IPS-15b (cell line): ENCODE measurements at regions not wholly inside any gene's neighbourhood (a gene's known extent, or its start where the extent isn't known, plus 50 kb on each side); places are given as distances from the start of the nearest gene placed in this dataset.
"Not testable (repeated sequence)": the region's sequence is repeated elsewhere in the genome, so short reads cannot be mapped to it uniquely, and the experiment has no call there.

Source experiments
- H3K27me3 ChIP-seq: one replicate; pipeline ENCODE4 v1.6.1; 2013; ENCODE audit warnings: low read length; ENCODE audit not compliant: control insufficient read depth, insufficient read depth
- H3K36me3 ChIP-seq: one replicate; pipeline ENCODE4 v1.6.1; 2013; ENCODE audit warnings: low read length; ENCODE audit not compliant: control insufficient read depth, insufficient read depth
- H3K4me1 ChIP-seq: one replicate; pipeline ENCODE4 v1.6.1; 2013; ENCODE audit warnings: mild to moderate bottlenecking, low read length; ENCODE audit not compliant: control insufficient read depth, insufficient read depth
- H3K4me3 ChIP-seq: one replicate; pipeline ENCODE4 v1.5.1; 2013; ENCODE audit warnings: low read depth, low read length
- H3K9ac ChIP-seq: one replicate; pipeline ENCODE4 v1.6.1; 2013; ENCODE audit warnings: low read depth, mild to moderate bottlenecking, low read length
- H3K9me3 ChIP-seq: one replicate; pipeline ENCODE4 v1.6.1; 2013; ENCODE audit warnings: mild to moderate bottlenecking, low read length; ENCODE audit not compliant: control insufficient read depth, insufficient read depth

DNA sequence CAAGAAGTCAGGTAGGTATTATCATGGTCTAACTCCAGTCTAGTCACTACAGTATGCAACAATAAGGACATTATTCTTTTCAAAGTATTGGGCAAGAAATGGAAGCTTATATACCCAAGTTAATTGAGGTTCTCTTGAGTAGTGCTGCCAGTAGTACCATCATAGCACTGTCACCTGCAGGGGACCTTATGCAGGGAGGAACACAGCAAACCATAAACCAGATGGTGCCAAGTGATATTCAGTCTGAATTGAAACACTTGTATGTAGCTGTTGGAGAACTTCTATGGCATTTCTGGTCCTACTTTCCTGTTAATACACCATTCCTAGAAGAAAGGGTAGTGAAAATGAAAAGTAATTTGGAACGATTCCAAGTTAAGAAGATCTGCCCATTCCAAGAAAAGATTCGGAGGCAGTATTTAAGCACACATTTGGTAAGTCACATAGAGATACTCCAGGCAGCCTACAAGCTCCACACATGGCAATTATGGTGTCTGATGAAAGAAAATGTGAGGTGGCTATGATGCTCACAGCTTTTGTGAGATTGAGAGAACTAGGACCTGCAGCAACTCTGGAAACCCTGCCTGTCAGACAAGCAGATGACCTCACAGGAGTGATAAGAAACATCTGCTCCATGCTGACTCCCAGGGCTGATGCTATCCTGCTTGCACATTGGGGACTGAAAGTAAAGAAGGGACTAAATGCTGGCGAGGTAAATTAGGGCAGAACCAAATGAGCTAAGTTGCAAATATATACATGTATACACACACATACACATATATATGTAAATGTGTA lies 174.7 kb downstream of the MC4R start:
- Histone ChIP-seq H3K9me3 (no peaks in the 10 kb centered on the region), H3K9ac (no peak overlapping the region), H3K4me1 (no peaks in the 10 kb centered on the region), H3K36me3 (no peaks in the 10 kb centered on the region), H3K27me3 (no peaks in the 10 kb centered on the region), H3K4me3 (no peak overlapping the region)

DNA sequence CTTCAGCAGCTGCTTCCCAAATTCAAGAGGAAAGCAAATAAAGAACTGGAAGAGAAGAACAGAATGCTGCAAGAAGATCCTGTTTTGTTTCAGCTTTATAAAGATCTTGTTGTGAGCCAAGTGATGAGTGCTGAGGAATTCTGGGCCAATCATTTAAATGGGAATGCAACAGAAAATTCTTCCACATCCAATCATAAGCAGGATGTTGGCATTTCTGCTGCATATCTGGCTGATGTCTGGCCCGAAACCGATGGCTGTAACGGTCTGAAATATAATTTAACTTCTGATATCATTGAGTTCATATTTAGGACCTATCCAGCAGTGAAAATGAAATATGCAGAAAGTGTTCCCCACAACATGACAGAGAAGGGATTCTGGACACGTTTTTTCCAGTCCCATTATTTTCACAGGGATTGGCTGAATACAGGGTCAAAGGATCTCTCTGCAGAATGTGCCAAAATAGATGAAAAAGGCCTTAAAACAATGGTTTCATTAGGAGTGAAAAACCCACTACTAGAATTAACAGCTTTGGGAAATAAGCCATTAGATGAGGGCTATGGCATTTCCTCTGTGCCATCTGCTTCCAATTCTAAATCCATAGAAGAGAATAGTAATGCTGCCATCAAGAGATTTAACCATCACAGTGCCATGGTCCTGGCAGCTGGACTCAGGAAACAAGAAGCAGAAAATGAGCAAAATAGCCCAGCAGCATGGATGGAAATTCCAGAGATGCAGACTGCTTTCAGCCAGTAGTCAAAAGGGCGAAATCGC lies 175.6 kb downstream of the MC4R start:
- no peak overlapping the region for H3K9ac ChIP-seq
- H3K4me1 ChIP-seq, result no peaks in the 10 kb centered on the region
- no peaks in the 10 kb centered on the region for H3K9me3 ChIP-seq
- H3K4me3 ChIP-seq, result no peak overlapping the region
- no peaks in the 10 kb centered on the region for H3K36me3 ChIP-seq
- no peaks in the 10 kb centered on the region for H3K27me3 ChIP-seq

- no peaks in the 10 kb centered on the region for H3K4me1 ChIP-seq
- H3K9me3 ChIP-seq, result no peaks in the 10 kb centered on the region
- no peak overlapping the region for H3K9ac ChIP-seq
- no peaks in the 10 kb centered on the region for H3K36me3 ChIP-seq
- H3K27me3 ChIP-seq, result no peaks in the 10 kb centered on the region
- H3K4me3 ChIP-seq, result no peak overlapping the region
Observed at GRCh38 chr18:60193780-60194179, 178.8 kb downstream of the MC4R start.

- Histone ChIP-seq H3K36me3 (no peaks in the 10 kb centered on the region), H3K9ac (no peak overlapping the region), H3K4me3 (no peak overlapping the region), H3K4me1 (no peaks in the 10 kb centered on the region), H3K27me3 (no peaks in the 10 kb centered on the region), H3K9me3 (no peaks in the 10 kb centered on the region)
Observed at GRCh38 chr18:60191926-60192325, 180.6 kb downstream of the MC4R start.

- H3K4me1 ChIP-seq, result no peaks in the 10 kb centered on the region
- H3K9me3 ChIP-seq, result no peaks in the 10 kb centered on the region
- H3K9ac ChIP-seq, result no peak overlapping the region
- H3K36me3 ChIP-seq, result no peaks in the 10 kb centered on the region
- no peaks in the 10 kb centered on the region for H3K27me3 ChIP-seq
- no peak overlapping the region for H3K4me3 ChIP-seq
Observed at GRCh38 chr18:60189856-60190255, 182.7 kb downstream of the MC4R start.

GRCh38 chr18:60188958-60189357 lies 183.6 kb downstream of the MC4R start:
- H3K9ac ChIP-seq, result no peak overlapping the region
- no peaks in the 10 kb centered on the region for H3K27me3 ChIP-seq
- no peak overlapping the region for H3K4me3 ChIP-seq
- no peaks in the 10 kb centered on the region for H3K9me3 ChIP-seq
- no peaks in the 10 kb centered on the region for H3K4me1 ChIP-seq
- H3K36me3 ChIP-seq, result no peaks in the 10 kb centered on the region

- Histone ChIP-seq H3K4me3 (no peak overlapping the region), H3K27me3 (no peaks in the 10 kb centered on the region), H3K9me3 (no peaks in the 10 kb centered on the region), H3K9ac (no peak overlapping the region), H3K36me3 (no peaks in the 10 kb centered on the region), H3K4me1 (no peaks in the 10 kb centered on the region)
Observed at GRCh38 chr18:60182223-60182622, 190.4 kb downstream of the MC4R start.

GRCh38 chr18:60180671-60181070 lies 191.9 kb downstream of the MC4R start:
- H3K4me1 ChIP-seq, result no peaks in the 10 kb centered on the region
- no peaks in the 10 kb centered on the region for H3K9me3 ChIP-seq
- no peak overlapping the region for H3K4me3 ChIP-seq
- H3K9ac ChIP-seq, result no peak overlapping the region
- H3K36me3 ChIP-seq, result no peaks in the 10 kb centered on the region
- no peaks in the 10 kb centered on the region for H3K27me3 ChIP-seq

- not testable (repeated sequence) for H3K27me3 ChIP-seq, H3K36me3 ChIP-seq, H3K9me3 ChIP-seq, H3K4me1 ChIP-seq, H3K9ac ChIP-seq, H3K4me3 ChIP-seq
Observed at GRCh38 chr18:60178224-60178623, 194.4 kb downstream of the MC4R start.

DNA sequence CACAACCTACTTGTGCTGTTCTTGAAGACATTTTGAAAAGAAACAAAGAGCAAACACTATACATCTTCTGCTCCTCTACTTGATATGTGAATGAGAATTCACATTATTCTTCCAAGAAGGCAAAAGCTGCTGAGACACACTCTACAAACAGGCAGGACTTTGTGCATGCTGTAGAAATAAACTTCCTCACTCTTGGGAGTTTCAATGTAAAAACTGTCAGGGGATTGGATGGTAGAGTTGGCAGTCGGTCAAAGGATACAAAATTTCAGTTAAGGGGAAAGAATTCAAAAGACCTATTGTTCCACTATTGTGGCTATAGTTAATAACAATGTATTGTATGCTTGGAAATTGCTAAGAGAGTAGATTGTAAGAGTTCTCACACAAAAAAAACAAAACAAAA lies 196.3 kb downstream of the MC4R start:
- no peaks in the 10 kb centered on the region for H3K9me3 ChIP-seq
- H3K4me1 ChIP-seq, result no peaks in the 10 kb centered on the region
- H3K27me3 ChIP-seq, result no peaks in the 10 kb centered on the region
- no peak overlapping the region for H3K9ac ChIP-seq
- H3K36me3 ChIP-seq, result no peaks in the 10 kb centered on the region
- no peak overlapping the region for H3K4me3 ChIP-seq

DNA sequence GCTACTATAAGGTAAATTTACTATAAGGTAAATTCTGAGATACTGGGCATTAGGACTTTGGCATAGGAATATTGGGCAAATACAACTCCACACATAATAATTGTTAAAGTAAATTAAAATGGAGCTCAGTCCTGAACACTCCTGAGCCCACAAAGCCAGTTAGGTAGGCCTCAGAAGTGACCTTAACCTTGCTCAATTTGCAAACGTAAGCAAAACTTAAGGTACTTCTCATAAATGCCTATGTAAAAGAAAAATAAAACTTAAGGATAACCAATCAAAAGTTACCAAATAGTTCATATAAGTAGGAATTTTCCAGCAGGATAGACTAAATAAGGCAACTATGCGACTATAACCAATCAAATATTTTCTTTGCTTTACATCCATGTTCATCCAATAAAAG lies 197.7 kb downstream of the MC4R start:
- H3K27me3 ChIP-seq, result no peaks in the 10 kb centered on the region
- H3K36me3 ChIP-seq, result no peaks in the 10 kb centered on the region
- H3K9ac ChIP-seq, result no peak overlapping the region
- no peaks in the 10 kb centered on the region for H3K9me3 ChIP-seq
- H3K4me1 ChIP-seq, result no peaks in the 10 kb centered on the region
- H3K4me3 ChIP-seq, result no peak overlapping the region

GRCh38 chr18:60172030-60172429 lies 200.5 kb downstream of the MC4R start:
- H3K4me1 ChIP-seq, result no peaks in the 10 kb centered on the region
- no peaks in the 10 kb centered on the region for H3K9me3 ChIP-seq

More at GRCh38 chr18:60172030-60172429, 200.5 kb downstream of the MC4R start:
- H3K36me3 ChIP-seq, result no peaks in the 10 kb centered on the region
- no peak overlapping the region for H3K9ac ChIP-seq
- no peaks in the 10 kb centered on the region for H3K27me3 ChIP-seq
- H3K4me3 ChIP-seq, result no peak overlapping the region
